ENCODE measurements at regions not wholly inside any gene's neighbourhood (a gene's known extent, or its start where the extent isn't known, plus 50 kb on each side); places are given as distances from the start of the nearest gene placed in this dataset.

- H3K4me3 ChIP-seq (ENCODE audit: insufficient read depth, low read depth, low read length) = no peak overlapping the region
- DNase-seq = no peak
- no peaks in the 10 kb centered on the region for H3K36me3 ChIP-seq (replicated peaks; ENCODE audit: control insufficient read depth, insufficient read depth, low read length)
- H3K27me3 ChIP-seq (ENCODE audit: control insufficient read depth, insufficient read depth, low read length) = no peaks in the 10 kb centered on the region
These were observed 639.7 kb downstream of the CCDC171 start for GRCh38 chr9:16192403-16193017.

- no peak for DNase-seq
- no peaks in the 10 kb centered on the region for H3K36me3 ChIP-seq (replicated peaks; ENCODE audit: control insufficient read depth, insufficient read depth, low read length)
- no peak overlapping the region for H3K4me3 ChIP-seq (ENCODE audit: insufficient read depth, low read depth, low read length)
- no peaks in the 10 kb centered on the region for H3K27me3 ChIP-seq (ENCODE audit: control insufficient read depth, insufficient read depth, low read length)
These were observed 640.2 kb downstream of the CCDC171 start for GRCh38 chr9:16193066-16193465.

- no peak overlapping the region for H3K4me3 ChIP-seq (ENCODE audit: insufficient read depth, low read depth, low read length)
- H3K27me3 ChIP-seq (ENCODE audit: control insufficient read depth, insufficient read depth, low read length) = no peaks in the 10 kb centered on the region
- no peaks in the 10 kb centered on the region for H3K36me3 ChIP-seq (replicated peaks; ENCODE audit: control insufficient read depth, insufficient read depth, low read length)
- DNase-seq = no peak
These were observed 643.4 kb downstream of the CCDC171 start for GRCh38 chr9:16196206-16196605.

GRCh38 chr9:16197578-16198370, 644.9 kb downstream of the CCDC171 start:
- H3K4me3 ChIP-seq (ENCODE audit: insufficient read depth, low read depth, low read length) = no peak overlapping the region
- DNase-seq = no peak
- no peaks in the 10 kb centered on the region for H3K36me3 ChIP-seq (replicated peaks; ENCODE audit: control insufficient read depth, insufficient read depth, low read length)
- H3K27me3 ChIP-seq (ENCODE audit: control insufficient read depth, insufficient read depth, low read length) = no peaks in the 10 kb centered on the region

- no peaks in the 10 kb centered on the region for H3K27me3 ChIP-seq (ENCODE audit: control insufficient read depth, insufficient read depth, low read length)
- no peak overlapping the region for H3K4me3 ChIP-seq (ENCODE audit: insufficient read depth, low read depth, low read length)
- DNase-seq = no peak
- H3K36me3 ChIP-seq (replicated peaks; ENCODE audit: control insufficient read depth, insufficient read depth, low read length) = no peaks in the 10 kb centered on the region
These were observed 646.2 kb downstream of the CCDC171 start for GRCh38 chr9:16198996-16199395.

GRCh38 chr9:16202221-16202620, 649.4 kb downstream of the CCDC171 start:
- H3K36me3 ChIP-seq (replicated peaks; ENCODE audit: control insufficient read depth, insufficient read depth, low read length) = no peaks in the 10 kb centered on the region
- no peak overlapping the region for H3K4me3 ChIP-seq (ENCODE audit: insufficient read depth, low read depth, low read length)
- no peak for DNase-seq
- H3K27me3 ChIP-seq (ENCODE audit: control insufficient read depth, insufficient read depth, low read length) = no peaks in the 10 kb centered on the region

GRCh38 chr9:16202914-16203728, 650.3 kb downstream of the CCDC171 start:
- peak; percentile 38 for DNase-seq

GRCh38 chr9:16203729-16204573, 651.1 kb downstream of the CCDC171 start:
- Histone ChIP-seq H3K27me3 (ENCODE audit: control insufficient read depth, insufficient read depth, low read length) (no peaks in the 10 kb centered on the region), H3K36me3 (replicated peaks; ENCODE audit: control insufficient read depth, insufficient read depth, low read length) (no peaks in the 10 kb centered on the region), H3K4me3 (ENCODE audit: insufficient read depth, low read depth, low read length) (no peak overlapping the region)
- no peak for DNase-seq

More at GRCh38 chr9:16202914-16203728, 650.3 kb downstream of the CCDC171 start:
- Histone ChIP-seq H3K4me3 (ENCODE audit: insufficient read depth, low read depth, low read length) (no peak overlapping the region), H3K27me3 (ENCODE audit: control insufficient read depth, insufficient read depth, low read length) (no peaks in the 10 kb centered on the region), H3K36me3 (replicated peaks; ENCODE audit: control insufficient read depth, insufficient read depth, low read length) (no peaks in the 10 kb centered on the region)

GRCh38 chr9:16205455-16205854, 652.6 kb downstream of the CCDC171 start:
- no peaks in the 10 kb centered on the region for H3K27me3 ChIP-seq (ENCODE audit: control insufficient read depth, insufficient read depth, low read length)
- DNase-seq = no peak
- H3K4me3 ChIP-seq (ENCODE audit: insufficient read depth, low read depth, low read length) = no peak overlapping the region
- H3K36me3 ChIP-seq (replicated peaks; ENCODE audit: control insufficient read depth, insufficient read depth, low read length) = no peaks in the 10 kb centered on the region

- Histone ChIP-seq H3K36me3 (replicated peaks; ENCODE audit: control insufficient read depth, insufficient read depth, low read length) (no peaks in the 10 kb centered on the region), H3K4me3 (ENCODE audit: insufficient read depth, low read depth, low read length) (no peak overlapping the region), H3K27me3 (ENCODE audit: control insufficient read depth, insufficient read depth, low read length) (no peaks in the 10 kb centered on the region)
- DNase-seq = no peak
These were observed 653.7 kb downstream of the CCDC171 start for GRCh38 chr9:16206518-16206917.

- DNase-seq = peak; percentile 34
- H3K27me3 ChIP-seq (ENCODE audit: control insufficient read depth, insufficient read depth, low read length) = no peaks in the 10 kb centered on the region
- no peak overlapping the region for H3K4me3 ChIP-seq (ENCODE audit: insufficient read depth, low read depth, low read length)
- H3K36me3 ChIP-seq (replicated peaks; ENCODE audit: control insufficient read depth, insufficient read depth, low read length) = no peaks in the 10 kb centered on the region
These were observed 654.3 kb downstream of the CCDC171 start for GRCh38 chr9:16207161-16207560.

GRCh38 chr9:16210440-16210839, 657.6 kb downstream of the CCDC171 start:
- H3K4me3 ChIP-seq (ENCODE audit: insufficient read depth, low read depth, low read length) = no peak overlapping the region
- H3K27me3 ChIP-seq (ENCODE audit: control insufficient read depth, insufficient read depth, low read length) = no peaks in the 10 kb centered on the region
- DNase-seq = no peak
- no peaks in the 10 kb centered on the region for H3K36me3 ChIP-seq (replicated peaks; ENCODE audit: control insufficient read depth, insufficient read depth, low read length)

GRCh38 chr9:16211946-16212345, 658.5 kb downstream of the BNC2 start:
- DNase-seq = no peak
- Histone ChIP-seq H3K27me3 (ENCODE audit: control insufficient read depth, insufficient read depth, low read length) (no peaks in the 10 kb centered on the region), H3K4me3 (ENCODE audit: insufficient read depth, low read depth, low read length) (no peak overlapping the region), H3K36me3 (replicated peaks; ENCODE audit: control insufficient read depth, insufficient read depth, low read length) (no peaks in the 10 kb centered on the region)
